ENCODE measurements at regions not wholly inside any gene's neighbourhood (a gene's known extent, or its start where the extent isn't known, plus 50 kb on each side); places are given as distances from the start of the nearest gene placed in this dataset.

- no peak for DNase-seq (ENCODE audit: low spot score)
- POLR2A ChIA-PET (ENCODE audit: low non-redundant PET), result no interaction called here
- CTCF ChIA-PET, result interaction anchor here (0.7 kb wide), 1 partner anchor 174 kb away, joined by 4 read pairs; no protein-coding TSS in a partner anchor
- H3K27ac ChIP-seq, result no peak overlapping the region
- TF ChIP-seq CTCF (conservative IDR thresholded peaks at IDR 0.05; ENCODE audit: low read depth), result no peak
Measured at GRCh38 chr18:37672001-37672400, 106.4 kb upstream of the CELF4 start.

GRCh38 chr18:37671530-37671929 lies 105.9 kb upstream of the CELF4 start:
- H3K27ac ChIP-seq, result no peak overlapping the region
- POLR2A ChIA-PET (ENCODE audit: low non-redundant PET), result no interaction called here
- CTCF ChIA-PET, result no interaction called here
- no peak for TF ChIP-seq CTCF (conservative IDR thresholded peaks at IDR 0.05; ENCODE audit: low read depth)
- DNase-seq (ENCODE audit: low spot score), result no peak

GRCh38 chr18:37671119-37671518 lies 105.5 kb upstream of the CELF4 start:
- DNase-seq (ENCODE audit: low spot score), result no peak
- no peak overlapping the region for H3K27ac ChIP-seq
- POLR2A ChIA-PET (ENCODE audit: low non-redundant PET), result no interaction called here
- no peak for TF ChIP-seq CTCF (conservative IDR thresholded peaks at IDR 0.05; ENCODE audit: low read depth)
- CTCF ChIA-PET, result no interaction called here

GRCh38 chr18:37669991-37670534 lies 104.5 kb upstream of the CELF4 start:
- no peak for TF ChIP-seq CTCF (conservative IDR thresholded peaks at IDR 0.05; ENCODE audit: low read depth)
- H3K27ac ChIP-seq, result no peak overlapping the region
- CTCF ChIA-PET, result no interaction called here
- no peak for DNase-seq (ENCODE audit: low spot score)
- POLR2A ChIA-PET (ENCODE audit: low non-redundant PET), result no interaction called here

GRCh38 chr18:37668971-37669747 lies 103.6 kb upstream of the CELF4 start:
- no peak for TF ChIP-seq CTCF (conservative IDR thresholded peaks at IDR 0.05; ENCODE audit: low read depth)
- no peak for DNase-seq (ENCODE audit: low spot score)
- ChIA-PET CTCF (no interaction called here), POLR2A (ENCODE audit: low non-redundant PET) (no interaction called here)
- no peak overlapping the region for H3K27ac ChIP-seq

GRCh38 chr18:37667836-37668235 lies 102.2 kb upstream of the CELF4 start:
- TF ChIP-seq CTCF (conservative IDR thresholded peaks at IDR 0.05; ENCODE audit: low read depth), result no peak
- ChIA-PET POLR2A (ENCODE audit: low non-redundant PET) (no interaction called here), CTCF (no interaction called here)
- DNase-seq (ENCODE audit: low spot score), result no peak
- no peak overlapping the region for H3K27ac ChIP-seq

Measured in RWPE1 (cell line).